Astrocyte of the cerebellum (primary cell): ENCODE measurements at regions not wholly inside any gene's neighbourhood (a gene's known extent, or its start where the extent isn't known, plus 50 kb on each side); places are given as distances from the start of the nearest gene placed in this dataset.
"Not testable (repeated sequence)": the region's sequence is repeated elsewhere in the genome, so short reads cannot be mapped to it uniquely, and the experiment has no call there.

Source experiments
- DNase-seq: peaks from one replicate; pipeline ENCODE4 v3.0.0-alpha.2; 2011; ENCODE audit warnings: low read depth
- H3K4me3 ChIP-seq: 2 replicates; pipeline ENCODE4 v1.5.1; 2011; ENCODE audit warnings: mild to moderate bottlenecking, low read depth, low read length, moderate library complexity
- CTCF ChIP-seq: IDR thresholded peaks from 2 replicates; pipeline ENCODE4 v1.5.1; 2012; ENCODE audit warnings: low read length, low read depth, moderate library complexity, mild to moderate bottlenecking; ENCODE audit errors: missing control alignments
- in situ Hi-C: cut with HindIII; loops from 2 replicates; pipeline ENCODE4 v1.10.0; 2017; ENCODE audit warnings: low sequenced_read_pairs

- no peak for TF ChIP-seq CTCF
- in situ Hi-C loops, result no loop called here
- no peak for DNase-seq
- no peak overlapping the region for H3K4me3 ChIP-seq
These were observed 171.3 kb downstream of the FZD1 start for GRCh38 chr7:91435381-91436059.

- no peak for DNase-seq
- no peak overlapping the region for H3K4me3 ChIP-seq
- in situ Hi-C loops, result no loop called here
- TF ChIP-seq CTCF, result no peak
These were observed 172.4 kb downstream of the FZD1 start for GRCh38 chr7:91436655-91437054.

GRCh38 chr7:91440198-91440597 lies 176.0 kb downstream of the FZD1 start:
- in situ Hi-C loops, H3K4me3 ChIP-seq, DNase-seq: not testable (repeated sequence)

GRCh38 chr7:91443862-91444261 lies 179.6 kb downstream of the FZD1 start:
- no peak for TF ChIP-seq CTCF
- DNase-seq, result no peak
- no peak overlapping the region for H3K4me3 ChIP-seq
- in situ Hi-C loops, result no loop called here

GRCh38 chr7:91446819-91447218 lies 182.6 kb downstream of the FZD1 start:
- no peak for TF ChIP-seq CTCF
- H3K4me3 ChIP-seq, result no peak overlapping the region
- in situ Hi-C loops, result no loop called here
- DNase-seq, result no peak

- DNase-seq, result no peak
- in situ Hi-C loops, result no loop called here
- TF ChIP-seq CTCF, result no peak
- no peak overlapping the region for H3K4me3 ChIP-seq
These were observed 191.2 kb downstream of the FZD1 start for GRCh38 chr7:91455411-91455810.

- in situ Hi-C loops, result no loop called here
- peak; percentile 18 for DNase-seq
- no peak overlapping the region for H3K4me3 ChIP-seq
- no peak for TF ChIP-seq CTCF
These were observed 193.0 kb downstream of the FZD1 start for GRCh38 chr7:91457208-91457607.
